Smooth muscle cell (in vitro differentiated cells): ENCODE measurements at regions not wholly inside any gene's neighbourhood (a gene's known extent, or its start where the extent isn't known, plus 50 kb on each side); places are given as distances from the start of the nearest gene placed in this dataset.

ENCODE experiments used
- DNase-seq: peaks from one replicate; lab custom pipeline; 2025; ENCODE audit not compliant: unreplicated experiment; lab: John Stamatoyannopoulos, UW
- H2AFZ ChIP-seq: fragments of 200-600 bp; sonication (generic); 2 replicates; pipeline ENCODE4 v1.6.0; 2016; ENCODE audit warnings: antibody characterized with exemption, low read depth, mild to moderate bottlenecking
- H3F3A ChIP-seq: fragments of 200-600 bp; sonication (generic); 2 replicates; pipeline ENCODE4 v1.6.0; 2017; ENCODE audit warnings: antibody characterized with exemption, low read depth
- H3K27ac ChIP-seq: fragments of 200-600 bp; sonication (generic); 2 replicates; pipeline ENCODE4 v1.5.1; 2016; ENCODE audit warnings: low read depth, mild to moderate bottlenecking
- H3K27me3 ChIP-seq: fragments of 200-600 bp; sonication (generic); 2 replicates; pipeline ENCODE4 v1.6.1; 2016; ENCODE audit warnings: low read depth, mild to moderate bottlenecking
- H3K36me3 ChIP-seq: fragments of 200-600 bp; sonication (generic); 2 replicates; pipeline ENCODE4 v1.5.1; 2016; ENCODE audit warnings: low read depth
- H3K4me1 ChIP-seq: fragments of 200-600 bp; sonication (generic); 2 replicates; pipeline ENCODE4 v1.5.1; 2016; ENCODE audit warnings: low read depth
- H3K4me2 ChIP-seq: fragments of 200-600 bp; sonication (generic); 2 replicates; pipeline ENCODE4 v1.6.0; 2016; ENCODE audit warnings: mild to moderate bottlenecking
- H3K4me3 ChIP-seq: fragments of 200-600 bp; sonication (generic); 2 replicates; pipeline ENCODE4 v1.5.1; 2016; ENCODE audit warnings: mild to moderate bottlenecking
- H3K79me2 ChIP-seq: fragments of 200-600 bp; sonication (generic); 2 replicates; pipeline ENCODE4 v1.6.0; 2016; ENCODE audit warnings: low read depth, mild to moderate bottlenecking
- H3K9ac ChIP-seq: fragments of 200-600 bp; sonication (generic); 2 replicates; pipeline ENCODE4 v1.6.0; 2016; ENCODE audit warnings: low read depth
- H3K9me3 ChIP-seq: fragments of 200-600 bp; sonication (generic); replicated peaks from 2 replicates; pipeline ENCODE4 v1.5.1; 2016; ENCODE audit warnings: low read depth
- H4K20me1 ChIP-seq: fragments of 200-600 bp; sonication (generic); 2 replicates; pipeline ENCODE4 v1.6.0; 2016; ENCODE audit warnings: low read depth
- WGBS: methylation state at CpG from one replicate; pipeline ENCODE4 v1.1.7; 2016; ENCODE audit warnings: low lambda C conversion rate; 5-methylcytosine and 5-hydroxymethylcytosine counted together
- TF ChIP-seq, protein P1 (sequence below): fragments of 200-600 bp; sonication (generic); IDR thresholded peaks from 2 replicates; pipeline ENCODE4 v1.5.1; 2017; ENCODE audit warnings: borderline replicate concordance, mild to moderate bottlenecking, antibody characterized with exemption; ENCODE audit not compliant: insufficient read depth, poor library complexity, severe bottlenecking

- Histone ChIP-seq H3K36me3 (no peaks in the 10 kb centered on the region), H3K27ac (no peak overlapping the region), H3K4me2 (no peak overlapping the region), H3K4me3 (no peak overlapping the region), H4K20me1 (no peaks in the 10 kb centered on the region), H3K27me3 (no peaks in the 10 kb centered on the region), H3F3A (no peaks in the 10 kb centered on the region), H3K9ac (no peak overlapping the region), H3K9me3 (no peaks in the 10 kb centered on the region), H3K79me2 (no peaks in the 10 kb centered on the region), H3K4me1 (no peaks in the 10 kb centered on the region), H2AFZ (no peak overlapping the region)
- 67% methylated on average over 3 of the region's 3 CpGs for WGBS
- no peak for DNase-seq
- TF ChIP-seq, protein P1, sequence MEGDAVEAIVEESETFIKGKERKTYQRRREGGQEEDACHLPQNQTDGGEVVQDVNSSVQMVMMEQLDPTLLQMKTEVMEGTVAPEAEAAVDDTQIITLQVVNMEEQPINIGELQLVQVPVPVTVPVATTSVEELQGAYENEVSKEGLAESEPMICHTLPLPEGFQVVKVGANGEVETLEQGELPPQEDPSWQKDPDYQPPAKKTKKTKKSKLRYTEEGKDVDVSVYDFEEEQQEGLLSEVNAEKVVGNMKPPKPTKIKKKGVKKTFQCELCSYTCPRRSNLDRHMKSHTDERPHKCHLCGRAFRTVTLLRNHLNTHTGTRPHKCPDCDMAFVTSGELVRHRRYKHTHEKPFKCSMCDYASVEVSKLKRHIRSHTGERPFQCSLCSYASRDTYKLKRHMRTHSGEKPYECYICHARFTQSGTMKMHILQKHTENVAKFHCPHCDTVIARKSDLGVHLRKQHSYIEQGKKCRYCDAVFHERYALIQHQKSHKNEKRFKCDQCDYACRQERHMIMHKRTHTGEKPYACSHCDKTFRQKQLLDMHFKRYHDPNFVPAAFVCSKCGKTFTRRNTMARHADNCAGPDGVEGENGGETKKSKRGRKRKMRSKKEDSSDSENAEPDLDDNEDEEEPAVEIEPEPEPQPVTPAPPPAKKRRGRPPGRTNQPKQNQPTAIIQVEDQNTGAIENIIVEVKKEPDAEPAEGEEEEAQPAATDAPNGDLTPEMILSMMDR: no peak
Observed at GRCh38 chr16:59179446-59180082, 445.4 kb upstream of the GOT2 start.

DNA sequence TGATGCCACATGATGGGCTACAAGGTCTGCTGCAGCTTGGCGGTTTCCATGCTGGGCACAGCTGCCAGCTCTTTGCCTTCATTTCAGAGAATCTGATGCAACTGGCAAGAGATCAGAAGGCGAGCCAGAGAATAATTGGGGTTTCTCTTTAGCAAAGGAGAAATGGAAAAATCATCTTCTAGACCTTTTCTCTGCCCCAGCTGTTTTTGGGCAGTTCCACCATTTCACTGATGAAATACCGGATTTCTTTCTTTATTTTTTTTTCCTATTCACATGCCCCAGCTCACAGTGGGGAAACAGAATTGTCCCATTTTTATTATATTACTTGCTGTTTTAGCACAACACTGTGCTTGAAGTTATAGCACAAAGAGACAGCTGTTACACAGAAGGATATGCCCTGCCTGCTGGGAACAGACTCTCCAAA, 439.3 kb upstream of the GOT2 start:
- WGBS: 96% methylated on average over 3 of the region's 3 CpGs
- H3K79me2 ChIP-seq: no peaks in the 10 kb centered on the region
- H3K27ac ChIP-seq: no peak overlapping the region
- no peaks in the 10 kb centered on the region for H3F3A ChIP-seq
- H2AFZ ChIP-seq: no peak overlapping the region
- H3K36me3 ChIP-seq: no peaks in the 10 kb centered on the region
- no peaks in the 10 kb centered on the region for H3K9me3 ChIP-seq
- peaks cover 16% of the 10 kb centered on the region for H3K4me1 ChIP-seq
- no peak overlapping the region for H3K4me2 ChIP-seq
- no peak for DNase-seq
- H3K4me3 ChIP-seq: no peak overlapping the region
- TF ChIP-seq, protein P1: no peak
- peaks cover 33% of the 10 kb centered on the region for H3K27me3 ChIP-seq
- H4K20me1 ChIP-seq: no peaks in the 10 kb centered on the region
- H3K9ac ChIP-seq: no peak overlapping the region

DNA sequence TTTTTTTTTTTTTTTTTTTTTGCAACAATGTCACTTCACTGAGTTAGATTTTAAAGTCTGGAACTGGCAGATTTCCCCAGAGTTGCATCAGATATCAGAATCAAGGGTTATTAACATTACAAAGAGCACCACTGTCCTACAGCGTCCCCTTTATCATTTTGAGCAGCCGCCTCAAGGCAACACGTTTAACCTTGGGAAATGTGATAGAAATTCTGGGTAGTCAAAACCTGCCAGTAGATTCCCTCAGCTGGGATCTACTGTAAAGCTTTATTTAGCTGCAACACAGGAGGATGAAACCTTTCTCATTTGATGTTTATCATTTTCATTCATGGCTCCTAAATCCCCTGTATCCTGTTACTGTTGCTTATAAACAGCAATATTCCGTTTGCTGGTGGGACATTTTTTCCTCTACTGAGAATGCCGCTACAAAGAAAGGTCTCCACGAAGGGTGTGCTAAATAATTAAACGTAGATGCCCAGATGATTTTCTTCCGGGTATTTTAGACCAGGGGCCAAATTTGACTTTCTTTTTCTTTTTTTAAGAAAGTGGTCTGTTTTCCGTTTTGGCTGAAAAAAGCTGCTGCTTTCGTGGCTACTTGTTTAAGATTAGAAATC, 436.1 kb upstream of the GOT2 start:
- no peak for DNase-seq
- Histone ChIP-seq H3F3A (no peaks in the 10 kb centered on the region), H3K36me3 (no peaks in the 10 kb centered on the region), H3K4me2 (no peak overlapping the region), H3K79me2 (no peaks in the 10 kb centered on the region), H3K4me3 (no peak overlapping the region), H3K9ac (no peak overlapping the region), H2AFZ (no peak overlapping the region), H3K27ac (no peak overlapping the region), H3K27me3 (peaks cover 33% of the 10 kb centered on the region), H4K20me1 (no peaks in the 10 kb centered on the region), H3K4me1 (peaks cover 16% of the 10 kb centered on the region), H3K9me3 (no peaks in the 10 kb centered on the region)
- WGBS: 17% methylated on average over 10 of the region's 10 CpGs
- TF ChIP-seq, protein P1: no peak

GRCh38 chr16:59169168-59169567, 435.1 kb upstream of the GOT2 start:
- Histone ChIP-seq H3K79me2 (no peaks in the 10 kb centered on the region), H2AFZ (no peak overlapping the region), H3K4me2 (no peak overlapping the region), H4K20me1 (no peaks in the 10 kb centered on the region), H3K27me3 (peaks cover 33% of the 10 kb centered on the region), H3K27ac (no peak overlapping the region), H3K9me3 (no peaks in the 10 kb centered on the region), H3K4me3 (no peak overlapping the region), H3K9ac (no peak overlapping the region), H3K36me3 (no peaks in the 10 kb centered on the region), H3F3A (no peaks in the 10 kb centered on the region), H3K4me1 (peaks cover 16% of the 10 kb centered on the region)
- no peak for DNase-seq
- 15% methylated on average over 4 of the region's 4 CpGs for WGBS
- TF ChIP-seq, protein P1: no peak
